SK-N-SH treated with all-trans-retinoic acid at 6 μM for 48 hours (cell line): ENCODE measurements at regions not wholly inside any gene's neighbourhood (a gene's known extent, or its start where the extent isn't known, plus 50 kb on each side); places are given as distances from the start of the nearest gene placed in this dataset.

Experiments used
- ARNTL ChIP-seq: fragments of 450-650 bp; formaldehyde crosslinking; IDR thresholded peaks from 2 replicates; pipeline ENCODE4 v1.5.0; 2020; ENCODE audit warnings: low read depth, mild to moderate bottlenecking, moderate library complexity, borderline replicate concordance
- CREB5 ChIP-seq: fragments of 250-450 bp; sonication (Bioruptor Pico); IDR thresholded peaks from 2 replicates; pipeline ENCODE4 v1.5.1; 2020; ENCODE audit warnings: low read depth, mild to moderate bottlenecking, moderate library complexity
- PATZ1 ChIP-seq: fragments of 250-450 bp; sonication (Bioruptor Pico); IDR thresholded peaks from 2 replicates; pipeline ENCODE4 v1.8.0; 2020; ENCODE audit warnings: mild to moderate bottlenecking, moderate library complexity, borderline replicate concordance
- RARB ChIP-seq: fragments of 250-450 bp; sonication (Bioruptor Pico); IDR thresholded peaks from 2 replicates; pipeline ENCODE4 v1.8.0; 2021; ENCODE audit warnings: mild to moderate bottlenecking, moderate library complexity
- TSHZ2 ChIP-seq: fragments of 250-450 bp; sonication (Bioruptor Pico); IDR thresholded peaks from 2 replicates; pipeline ENCODE4 v1.5.0; 2020; ENCODE audit warnings: mild to moderate bottlenecking, moderate library complexity
- ZNF8 ChIP-seq: fragments of 450-650 bp; formaldehyde crosslinking; IDR thresholded peaks from 2 replicates; pipeline ENCODE4 v1.5.0; 2020; ENCODE audit warnings: mild to moderate bottlenecking, moderate library complexity

- TF ChIP-seq CREB5 (CRISPR knock-in tag) (no peak), RARB (CRISPR knock-in tag) (no peak), ARNTL (CRISPR knock-in tag) (no peak), PATZ1 (CRISPR knock-in tag) (no peak), ZNF8 (CRISPR knock-in tag) (no peak), TSHZ2 (CRISPR knock-in tag) (no peak)
These were observed 861.3 kb upstream of the MGAT4C start for GRCh38 chr12:87117526-87117925.
